Heart left ventricle (tissue), 13 donors: ENCODE measurements at regions not wholly inside any gene's neighbourhood (a gene's known extent, or its start where the extent isn't known, plus 50 kb on each side); places are given as distances from the start of the nearest gene placed in this dataset.

ENCODE experiments used
- POLR2A ChIP-seq, 2 donors: fragments of 450-650 bp; IDR thresholded peaks; one replicate each; pipeline ENCODE4 v1.6.1; 2017; ENCODE audit warnings: antibody characterized with exemption in 2 of 2, mild to moderate bottlenecking in 2 of 2, moderate library complexity in 2 of 2
- TF ChIP-seq, protein P1 (sequence below), 12 donors: fragments of 200-600 bp; sonication (generic) in 4 of 12; IDR thresholded peaks; one replicate each; pipeline versions ENCODE4 v1.5.0 to v1.8.0; 2018 to 2022; ENCODE audit warnings: antibody characterized with exemption in 12 of 12, mild to moderate bottlenecking in 5 of 12
- donor health status: ischemic (EF 13 %, LVEDD 7.1; RV severe dilation, severe dysfunction).
- donor health status: DM: no; HTN: yes; CAD: no.
- donor health status: DM: no; HTN: no; CAD: no.
- donor health status: ischemic (EF 25% LVEDD 6.9; RV normal size, moderate dysfunction).
- donor health status: ischemic (EF 25% LVEDD 5.7; RV mildly dilated, moderate dysfunction).
- donor health status: ischemic (EF 35%, LVEDD 5.7; RV mildly dilated, moderate dysfunction).
- donor health status: nonischemic (EF 11% LVEDD 7.7; RV severe dilation, severe dysfunction).
- donor health status: DM: yes; HTN: yes; CAD: no.
- donor health status: PGD.
- donor health status: ischemic (EF 29% LVEDD 5.4; RV normal size, mild dysfunction).
- donor health status: nonischemic (EF 23%, LVEDD 6.1; RV moderate dilation, normal function).

DNA sequence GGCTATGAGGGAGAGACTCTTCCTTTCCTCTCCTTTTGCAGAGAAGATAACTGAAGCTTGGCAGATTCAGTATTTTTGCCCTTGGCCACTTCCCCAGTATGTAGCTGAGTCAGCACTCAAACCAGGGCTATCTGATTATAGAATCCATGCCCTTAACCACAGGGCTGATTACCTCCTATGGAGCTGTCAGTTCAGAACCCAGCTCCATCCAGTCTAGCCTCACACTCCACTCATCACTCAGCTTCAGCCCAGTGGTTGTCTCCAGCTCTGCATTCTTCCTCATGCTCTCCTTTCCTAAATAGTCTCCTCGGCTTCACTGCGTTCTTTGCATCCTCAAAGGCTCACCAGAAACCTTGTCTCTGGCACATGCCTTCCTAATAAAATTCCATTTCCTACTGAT is 151.6 kb upstream of the BLID start:
- TF ChIP-seq, protein P1, sequence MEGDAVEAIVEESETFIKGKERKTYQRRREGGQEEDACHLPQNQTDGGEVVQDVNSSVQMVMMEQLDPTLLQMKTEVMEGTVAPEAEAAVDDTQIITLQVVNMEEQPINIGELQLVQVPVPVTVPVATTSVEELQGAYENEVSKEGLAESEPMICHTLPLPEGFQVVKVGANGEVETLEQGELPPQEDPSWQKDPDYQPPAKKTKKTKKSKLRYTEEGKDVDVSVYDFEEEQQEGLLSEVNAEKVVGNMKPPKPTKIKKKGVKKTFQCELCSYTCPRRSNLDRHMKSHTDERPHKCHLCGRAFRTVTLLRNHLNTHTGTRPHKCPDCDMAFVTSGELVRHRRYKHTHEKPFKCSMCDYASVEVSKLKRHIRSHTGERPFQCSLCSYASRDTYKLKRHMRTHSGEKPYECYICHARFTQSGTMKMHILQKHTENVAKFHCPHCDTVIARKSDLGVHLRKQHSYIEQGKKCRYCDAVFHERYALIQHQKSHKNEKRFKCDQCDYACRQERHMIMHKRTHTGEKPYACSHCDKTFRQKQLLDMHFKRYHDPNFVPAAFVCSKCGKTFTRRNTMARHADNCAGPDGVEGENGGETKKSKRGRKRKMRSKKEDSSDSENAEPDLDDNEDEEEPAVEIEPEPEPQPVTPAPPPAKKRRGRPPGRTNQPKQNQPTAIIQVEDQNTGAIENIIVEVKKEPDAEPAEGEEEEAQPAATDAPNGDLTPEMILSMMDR (IDR thresholded peaks at IDR 0.05), result no peak
- TF ChIP-seq POLR2A (IDR thresholded peaks at IDR 0.05), result no peak
